Mucosa of gallbladder (tissue), 1 donor: ENCODE measurements at regions not wholly inside any gene's neighbourhood (a gene's known extent, or its start where the extent isn't known, plus 50 kb on each side); places are given as distances from the start of the nearest gene placed in this dataset.
"Not testable (repeated sequence)": the region's sequence is repeated elsewhere in the genome, so short reads cannot be mapped to it uniquely, and the experiment has no call there.

Experiments
- DNase-seq: peaks from one replicate; pipeline ENCODE4 v3.0.0-alpha.2; 2020; ENCODE audit warnings: low spot score
- donor health status: DM: no; HTN: no; CAD: no.

GRCh38 chr6:23498013-23498412, 628.0 kb upstream of the NRSN1 start:
- DNase-seq = no peak

GRCh38 chr6:23499549-23499948, 626.5 kb upstream of the NRSN1 start:
- no peak for DNase-seq

- DNase-seq = no peak
These were observed 622.8 kb upstream of the NRSN1 start for GRCh38 chr6:23503173-23503572.

- no peak for DNase-seq
These were observed 621.0 kb upstream of the NRSN1 start for GRCh38 chr6:23505026-23505425.

- DNase-seq = no peak
These were observed 615.1 kb upstream of the NRSN1 start for GRCh38 chr6:23510778-23511510.

GRCh38 chr6:23511817-23512216, 614.2 kb upstream of the NRSN1 start:
- no peak for DNase-seq

- DNase-seq = no peak
These were observed 607.7 kb upstream of the NRSN1 start for GRCh38 chr6:23518294-23518693.

- no peak for DNase-seq
These were observed 603.0 kb upstream of the NRSN1 start for GRCh38 chr6:23522792-23523547.

- DNase-seq = no peak
These were observed 602.2 kb upstream of the NRSN1 start for GRCh38 chr6:23523771-23524170.

- no peak for DNase-seq
These were observed 601.5 kb upstream of the NRSN1 start for GRCh38 chr6:23524548-23524947.

GRCh38 chr6:23526526-23526925, 599.5 kb upstream of the NRSN1 start:
- DNase-seq = no peak

- DNase-seq = no peak
These were observed 596.1 kb upstream of the NRSN1 start for GRCh38 chr6:23529902-23530301.

- no peak for DNase-seq
These were observed 594.3 kb upstream of the NRSN1 start for GRCh38 chr6:23531666-23532065.

- no peak for DNase-seq
These were observed 593.8 kb upstream of the NRSN1 start for GRCh38 chr6:23532227-23532626.

- DNase-seq = no peak
These were observed 592.7 kb upstream of the NRSN1 start for GRCh38 chr6:23533311-23533710.

- DNase-seq = no peak
These were observed 592.1 kb upstream of the NRSN1 start for GRCh38 chr6:23533944-23534343.

GRCh38 chr6:23534351-23534750, 591.7 kb upstream of the NRSN1 start:
- DNase-seq = no peak

GRCh38 chr6:23535101-23535500, 590.9 kb upstream of the NRSN1 start:
- no peak for DNase-seq

GRCh38 chr6:23537828-23538227, 588.2 kb upstream of the NRSN1 start:
- DNase-seq = no peak

- no peak for DNase-seq
These were observed 578.2 kb upstream of the NRSN1 start for GRCh38 chr6:23547851-23548250.

- DNase-seq = not testable (repeated sequence)
These were observed 571.1 kb upstream of the NRSN1 start for GRCh38 chr6:23554953-23555352.

- DNase-seq = peak; percentile 67
These were observed 566.2 kb upstream of the NRSN1 start for GRCh38 chr6:23559587-23560343.

GRCh38 chr6:23561732-23562131, 564.3 kb upstream of the NRSN1 start:
- DNase-seq = no peak
